ENCODE measurements at regions not wholly inside any gene's neighbourhood (a gene's known extent, or its start where the extent isn't known, plus 50 kb on each side); places are given as distances from the start of the nearest gene placed in this dataset.
"Not testable (repeated sequence)": the region's sequence is repeated elsewhere in the genome, so short reads cannot be mapped to it uniquely, and the experiment has no call there.

DNA sequence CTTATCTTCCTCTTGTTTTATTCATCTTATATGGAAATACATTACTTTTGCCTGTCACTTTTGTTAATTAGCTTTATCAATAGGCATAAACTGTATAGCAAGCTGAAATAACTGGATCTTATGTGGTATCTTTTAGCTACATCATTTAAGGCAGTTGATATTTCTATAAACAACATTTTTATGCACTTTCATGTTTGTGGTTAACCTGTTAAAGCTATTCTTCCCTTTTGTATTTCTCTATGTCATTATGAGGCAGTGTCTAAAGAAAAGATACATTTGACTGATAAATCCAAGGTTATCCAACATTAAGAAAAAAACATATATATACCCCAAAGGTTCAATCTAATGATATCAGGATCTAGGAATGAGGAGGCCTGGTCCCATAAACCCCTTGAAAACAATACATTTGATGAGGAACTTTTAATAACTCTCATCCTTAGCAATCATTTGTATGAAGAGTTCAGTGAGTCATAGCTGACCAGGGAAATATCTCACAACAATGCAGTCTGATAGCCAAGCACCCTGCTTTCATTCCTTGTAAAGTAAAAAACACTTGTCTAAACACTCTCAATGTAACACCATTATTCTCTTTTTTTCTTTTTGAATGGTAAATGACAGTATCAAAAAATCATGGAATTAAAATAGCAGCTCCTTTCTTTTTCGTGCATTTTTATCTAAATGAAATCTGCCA is 300.9 kb downstream of the NEBL start:
- H4K20me1 ChIP-seq = no peaks in the 10 kb centered on the region
- H3K27me3 ChIP-seq = no peaks in the 10 kb centered on the region
- no peaks in the 10 kb centered on the region for H3K4me1 ChIP-seq
- no peaks in the 10 kb centered on the region for H3K36me3 ChIP-seq
- no peak for TF ChIP-seq Cebpa-rat (IDR thresholded peaks at IDR 0.05)
- H3K4me3 ChIP-seq = no peak overlapping the region
- no peak overlapping the region for H3K9ac ChIP-seq
- no peak overlapping the region for H3K27ac ChIP-seq
- no peaks in the 10 kb centered on the region for H3K9me3 ChIP-seq
- H3K4me2 ChIP-seq = no peak overlapping the region

DNA sequence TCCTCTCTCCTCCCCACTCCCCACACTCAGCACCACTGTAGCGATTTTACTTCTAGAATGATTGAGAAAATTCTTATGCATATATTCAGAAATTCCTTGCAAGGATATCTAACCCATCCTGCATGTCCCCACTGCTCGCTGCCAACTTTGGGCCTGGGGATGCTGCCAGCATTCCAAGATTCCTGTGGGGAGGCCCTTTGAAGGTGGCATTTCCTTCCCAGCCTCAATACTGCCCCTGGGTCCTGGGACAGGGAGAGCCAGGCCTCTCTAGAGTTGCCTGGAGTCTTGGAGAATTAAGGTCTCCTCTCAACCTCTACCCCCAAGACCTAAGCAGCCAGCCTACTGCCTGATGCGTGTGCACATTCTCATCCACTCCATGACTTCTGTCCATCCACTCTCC is 303.5 kb downstream of the NEBL start:
- Histone ChIP-seq H4K20me1 (no peaks in the 10 kb centered on the region), H3K4me3 (no peak overlapping the region), H3K27me3 (no peaks in the 10 kb centered on the region), H3K9me3 (no peaks in the 10 kb centered on the region), H3K4me2 (no peak overlapping the region), H3K27ac (no peak overlapping the region), H3K9ac (no peak overlapping the region), H3K36me3 (no peaks in the 10 kb centered on the region), H3K4me1 (no peaks in the 10 kb centered on the region)
- no peak for TF ChIP-seq Cebpa-rat (IDR thresholded peaks at IDR 0.05)

DNA sequence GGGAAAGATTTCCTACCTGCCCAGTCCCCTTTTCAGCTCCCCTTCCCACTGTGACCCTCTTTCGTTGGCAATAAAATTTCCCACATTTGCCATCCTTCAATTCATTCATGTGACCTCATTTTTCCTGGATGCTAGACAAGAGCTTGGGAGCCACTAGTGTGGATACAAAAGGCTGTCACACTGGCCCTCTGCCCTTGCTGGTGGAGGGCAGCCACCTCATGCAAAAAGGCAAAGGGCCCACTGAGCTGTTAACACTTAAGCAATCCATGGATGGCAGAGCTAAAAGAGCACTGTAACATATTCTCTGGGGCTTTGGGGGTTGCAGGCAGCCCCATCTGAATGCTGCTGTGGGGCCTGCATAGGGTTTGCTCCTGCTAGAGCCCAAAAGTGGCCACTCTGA is 315.1 kb downstream of the NEBL start:
- Histone ChIP-seq H3K27me3 (no peaks in the 10 kb centered on the region), H3K4me1 (no peaks in the 10 kb centered on the region), H3K9ac (no peak overlapping the region), H4K20me1 (no peaks in the 10 kb centered on the region), H3K4me2 (no peak overlapping the region), H3K27ac (no peak overlapping the region), H3K36me3 (no peaks in the 10 kb centered on the region), H3K9me3 (peaks cover 25% of the 10 kb centered on the region), H3K4me3 (no peak overlapping the region)
- no peak for TF ChIP-seq Cebpa-rat (IDR thresholded peaks at IDR 0.05)

DNA sequence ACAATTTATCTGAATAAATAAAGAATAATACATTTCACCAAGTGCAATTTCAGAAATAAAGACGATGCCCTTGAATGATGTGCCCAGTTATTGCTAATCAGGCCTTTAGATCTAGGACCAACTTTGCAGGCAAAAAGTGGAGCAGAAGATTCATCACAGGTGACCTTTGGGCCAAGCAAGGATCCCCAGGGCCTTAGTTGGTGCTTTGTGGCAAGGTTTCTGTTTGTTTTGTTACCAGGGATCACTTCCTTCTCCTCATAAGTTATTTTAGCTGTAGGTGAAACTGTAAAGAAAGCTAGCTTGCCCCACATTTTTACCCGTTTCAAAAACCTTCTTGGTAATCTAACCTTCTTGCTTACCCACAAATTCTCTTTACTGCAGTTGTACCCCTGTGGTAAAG is 323.2 kb downstream of the NEBL start:
- no peak for TF ChIP-seq Cebpa-rat (IDR thresholded peaks at IDR 0.05)
- no peaks in the 10 kb centered on the region for H3K9me3 ChIP-seq
- H3K4me3 ChIP-seq = no peak overlapping the region
- H3K27ac ChIP-seq = no peak overlapping the region
- peaks cover 7% of the 10 kb centered on the region; the same call in 1 of the 2 replicates for H3K4me1 ChIP-seq
- no peak overlapping the region for H3K4me2 ChIP-seq
- H3K9ac ChIP-seq = no peak overlapping the region
- no peaks in the 10 kb centered on the region for H3K27me3 ChIP-seq
- H4K20me1 ChIP-seq = no peaks in the 10 kb centered on the region
- H3K36me3 ChIP-seq = no peaks in the 10 kb centered on the region

DNA sequence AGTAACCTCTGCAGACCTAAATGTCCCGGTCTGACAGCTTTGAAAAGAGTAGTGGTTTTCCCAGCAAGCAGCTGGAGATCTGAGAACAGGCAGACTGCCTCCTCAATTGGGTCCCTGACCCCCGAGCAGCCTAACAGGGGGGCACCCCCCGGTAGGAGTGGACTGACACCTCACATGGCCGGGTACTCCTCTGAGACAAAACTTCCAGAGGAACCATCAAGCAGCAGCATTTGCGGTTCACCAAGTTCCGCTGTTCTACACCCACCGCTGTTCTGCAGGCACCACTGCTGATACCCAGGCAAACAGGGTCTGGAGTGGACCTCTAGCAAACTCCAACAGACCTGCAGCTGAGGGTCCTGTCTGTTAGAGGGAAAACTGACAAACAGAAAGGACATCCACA is 341.1 kb downstream of the NEBL start:
- H4K20me1 ChIP-seq, H3K4me2 ChIP-seq, H3K27ac ChIP-seq, H3K36me3 ChIP-seq, H3K4me1 ChIP-seq, H3K4me3 ChIP-seq, H3K27me3 ChIP-seq, H3K9me3 ChIP-seq, H3K9ac ChIP-seq: not testable (repeated sequence)

DNA sequence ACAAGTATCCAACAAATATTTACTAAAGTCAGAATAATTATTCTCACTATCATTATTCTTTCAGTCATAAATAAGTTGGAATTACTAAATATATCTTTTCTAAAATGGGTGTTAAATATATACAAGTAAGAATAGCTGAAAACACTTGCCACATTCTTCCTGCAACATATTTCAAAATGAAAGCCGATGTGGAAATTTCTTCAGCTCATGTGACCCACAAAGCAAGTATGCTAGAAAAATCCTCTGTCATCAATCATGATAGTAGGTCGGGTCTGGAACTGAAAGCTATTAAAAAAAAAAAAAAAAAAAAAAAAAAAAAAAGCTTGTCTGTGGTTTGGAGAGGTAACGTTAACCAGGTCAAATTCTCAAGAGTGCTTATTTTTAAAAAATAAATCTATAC is 344.7 kb downstream of the NEBL start:
- Histone ChIP-seq H3K27ac (no peak overlapping the region), H3K4me2 (no peak overlapping the region), H3K4me1 (no peaks in the 10 kb centered on the region), H3K27me3 (no peaks in the 10 kb centered on the region), H3K4me3 (no peak overlapping the region), H3K9ac (no peak overlapping the region), H4K20me1 (no peaks in the 10 kb centered on the region), H3K9me3 (no peaks in the 10 kb centered on the region), H3K36me3 (no peaks in the 10 kb centered on the region)
- TF ChIP-seq Cebpa-rat (IDR thresholded peaks at IDR 0.05) = no peak

DNA sequence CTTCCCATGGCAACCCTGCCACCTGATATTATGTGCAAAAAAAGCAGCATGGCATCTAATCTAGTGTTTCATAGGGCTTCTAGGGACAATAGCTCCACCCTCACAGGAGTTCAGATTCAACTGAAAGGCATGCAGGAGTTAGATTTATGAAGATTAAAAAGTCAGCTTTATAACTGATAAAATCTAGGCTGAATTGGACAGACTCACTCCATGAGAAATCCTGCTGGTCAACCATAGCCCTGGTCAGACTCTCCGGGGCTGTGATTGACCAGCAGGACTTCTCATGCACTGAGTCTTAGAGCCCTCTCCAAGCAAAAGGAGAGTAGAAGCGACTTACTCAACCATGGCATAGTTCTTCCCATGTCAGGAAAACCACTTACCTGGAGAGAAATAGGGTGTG is 345.4 kb downstream of the NEBL start:
- TF ChIP-seq Cebpa-rat (IDR thresholded peaks at IDR 0.05) = no peak
- H3K4me3 ChIP-seq = no peak overlapping the region

DNA sequence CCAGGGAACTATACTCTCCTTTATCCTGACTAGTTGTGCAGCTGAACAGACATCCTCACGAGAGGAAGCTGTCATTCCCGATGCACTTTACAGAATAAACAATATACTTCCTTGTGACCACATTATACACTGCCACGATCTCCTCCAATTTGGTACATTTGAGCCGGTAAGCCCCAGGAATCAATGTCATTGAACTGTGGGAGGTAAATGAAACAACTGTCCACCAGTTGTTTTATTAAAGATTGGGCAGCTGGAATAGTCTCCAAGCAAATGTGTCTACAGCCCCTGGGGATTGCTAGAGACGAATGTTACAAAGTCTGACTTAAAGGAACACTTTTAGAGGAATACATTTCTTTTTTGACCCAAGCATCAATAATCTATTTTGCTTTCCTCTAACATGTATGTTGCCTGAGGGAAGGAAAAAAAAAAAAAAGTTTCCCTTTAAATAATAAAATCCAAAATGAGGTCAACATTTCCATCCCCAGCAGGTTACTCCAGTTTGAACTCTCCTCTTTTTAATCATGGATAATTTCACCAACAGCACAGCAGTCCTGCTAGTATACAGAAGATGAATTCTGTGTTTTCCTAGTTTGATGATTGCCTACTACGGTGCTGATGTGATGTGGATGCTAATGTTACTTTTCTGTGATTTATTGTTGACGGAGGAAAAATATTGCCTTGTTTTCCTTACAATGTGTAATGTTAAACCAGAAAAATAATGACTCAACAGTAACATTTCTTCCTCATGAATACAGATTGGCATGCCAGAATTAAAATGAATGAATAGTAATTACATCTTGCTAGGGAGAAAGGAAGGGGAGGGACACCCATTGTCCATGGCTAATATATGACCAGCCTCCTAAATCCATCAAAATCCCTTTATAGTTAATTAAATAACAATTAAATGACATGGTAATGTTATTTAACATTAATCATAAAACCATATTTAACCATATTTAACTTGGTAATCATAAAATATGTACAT is 360.9 kb downstream of the NEBL start:
- TF ChIP-seq Cebpa-rat (IDR thresholded peaks at IDR 0.05) = no peak
- H3K4me1 ChIP-seq = no peaks in the 10 kb centered on the region
- H3K4me2 ChIP-seq = no peak overlapping the region
- no peaks in the 10 kb centered on the region for H3K36me3 ChIP-seq
- peaks cover 8% of the 10 kb centered on the region; the same call in 1 of the 2 replicates for H3K9me3 ChIP-seq
- no peak overlapping the region for H3K9ac ChIP-seq
- H4K20me1 ChIP-seq = no peaks in the 10 kb centered on the region
- no peaks in the 10 kb centered on the region for H3K27me3 ChIP-seq
- no peak overlapping the region for H3K4me3 ChIP-seq
- no peak overlapping the region for H3K27ac ChIP-seq

More for the DNA sequence above, 345.4 kb downstream of the NEBL start:
- no peaks in the 10 kb centered on the region for H4K20me1 ChIP-seq
- no peaks in the 10 kb centered on the region for H3K9me3 ChIP-seq
- no peak overlapping the region for H3K9ac ChIP-seq
- H3K27me3 ChIP-seq = no peaks in the 10 kb centered on the region
- H3K36me3 ChIP-seq = no peaks in the 10 kb centered on the region
- no peak overlapping the region for H3K27ac ChIP-seq
- H3K4me2 ChIP-seq = no peak overlapping the region
- no peaks in the 10 kb centered on the region for H3K4me1 ChIP-seq

DNA sequence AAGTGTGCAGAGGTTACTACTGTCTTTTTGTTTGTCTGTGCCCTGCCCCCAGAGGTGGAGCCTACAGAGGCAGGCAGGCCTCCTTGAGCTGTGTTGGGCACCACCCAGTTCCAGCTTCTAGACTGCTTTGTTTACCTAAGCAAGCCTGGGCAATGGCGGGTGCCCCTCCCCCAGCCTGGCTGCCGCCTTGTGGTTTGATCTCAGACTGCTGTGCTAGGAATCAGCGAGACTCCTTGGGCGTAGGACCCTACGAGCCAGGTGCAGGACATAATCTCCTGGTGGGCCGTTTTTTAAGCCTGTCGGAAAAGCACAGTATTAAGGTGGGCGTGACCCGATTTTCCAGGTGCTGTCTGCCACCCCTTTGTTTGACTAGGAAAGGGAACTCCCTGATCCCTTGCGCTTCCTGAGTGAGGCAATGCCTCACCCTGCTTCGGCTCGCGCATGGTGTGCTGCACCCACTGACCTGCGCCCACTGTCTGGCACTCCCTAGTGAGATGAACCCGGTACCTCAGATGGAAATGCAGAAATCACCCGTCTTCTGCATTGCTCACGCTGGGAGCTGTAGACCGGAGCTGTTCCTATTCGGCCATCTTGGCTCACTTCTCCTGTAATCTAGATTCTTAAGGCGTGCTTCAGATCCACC is 365.7 kb downstream of the NEBL start:
- not testable (repeated sequence) for H3K36me3 ChIP-seq, H4K20me1 ChIP-seq, H3K9ac ChIP-seq, H3K4me3 ChIP-seq, H3K4me1 ChIP-seq, H3K9me3 ChIP-seq, H3K27me3 ChIP-seq, H3K4me2 ChIP-seq, H3K27ac ChIP-seq

DNA sequence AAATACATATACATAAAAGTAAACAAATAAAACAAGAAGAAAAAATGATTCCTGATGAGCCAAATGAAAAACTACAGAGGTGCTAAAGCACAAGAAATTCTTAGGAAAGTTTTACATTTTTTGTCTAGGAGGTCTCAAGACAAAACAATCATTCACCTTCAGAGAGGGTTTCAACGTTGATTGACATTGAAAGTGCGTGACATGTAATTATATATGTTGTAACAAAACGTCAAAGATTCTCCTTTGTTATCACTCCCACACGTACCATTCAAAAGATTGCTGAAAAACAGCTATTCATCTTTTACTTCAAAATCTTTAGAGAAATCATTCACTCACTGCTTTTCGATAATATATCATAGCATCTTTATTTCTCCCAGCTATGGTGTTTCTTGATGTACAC is 375.9 kb downstream of the NEBL start:
- H3K27ac ChIP-seq = no peak overlapping the region
- no peak for TF ChIP-seq Cebpa-rat (IDR thresholded peaks at IDR 0.05)
- no peaks in the 10 kb centered on the region for H3K4me1 ChIP-seq
- no peaks in the 10 kb centered on the region for H3K36me3 ChIP-seq
- H3K9ac ChIP-seq = no peak overlapping the region
- no peaks in the 10 kb centered on the region; the same call in 1 of the 2 replicates for H3K27me3 ChIP-seq
- no peak overlapping the region for H3K4me3 ChIP-seq
- no peaks in the 10 kb centered on the region for H3K9me3 ChIP-seq
- no peaks in the 10 kb centered on the region for H4K20me1 ChIP-seq
- no peak overlapping the region for H3K4me2 ChIP-seq

Measured in BLaER1 (cell line).